HepG2 (cell line): ENCODE measurements at regions not wholly inside any gene's neighbourhood (a gene's known extent, or its start where the extent isn't known, plus 50 kb on each side); places are given as distances from the start of the nearest gene placed in this dataset.

Experiments used
- ATAC-seq: fragments of 200-7000 bp; cut with Tn5 transposase; 3 replicates; pipeline ENCODE4 v1.9.1; 2020; ENCODE audit warnings: mild to moderate bottlenecking, moderate library complexity
- BruUV-seq: library from RNA; stranded (reverse); fragments of 400-500 nt; replicated peaks from 2 replicates; lab custom pipeline; 2021; lab: Mats Ljungman, UMichigan
- CTCF ChIA-PET: fragments of 300-600 bp; formaldehyde crosslinking; extraction: SDS; loops from one replicate; lab custom pipeline; 2021; ENCODE audit warnings: low total read pairs, inconsistent platforms, low intra/inter-chr PET ratio; lab: Yijun Ruan, JAX
- POLR2A ChIA-PET: fragments of 350-600 bp; sonication (Branson Sonifier 250); formaldehyde crosslinking; loops from one replicate; lab custom pipeline; 2020; ENCODE audit warnings: antibody characterized with exemption, inconsistent platforms; lab: Yijun Ruan, JAX
- DNase-seq: peaks from one replicate; pipeline ENCODE4 v3.0.0-alpha.2; 2015; ENCODE audit warnings: low spot score
- FAIRE-seq: peaks from 3 replicates; lab custom pipeline; 2011; peaks lifted over from hg19 to GRCh38; lab: Jason Lieb, UNC
- H2AFZ ChIP-seq: one replicate; pipeline ENCODE4 v1.6.1; 2011; ENCODE audit warnings: low read length, inconsistent platforms
- H3K27ac ChIP-seq: fragments of 300-600 bp; 3 replicates; pipeline ENCODE4 v1.8.0; 2011; ENCODE audit warnings: mixed run types, mild to moderate bottlenecking, mixed read lengths, low read length, inconsistent platforms; ENCODE audit not compliant: insufficient read depth; ENCODE audit errors: extremely low read length
- H3K27me3 ChIP-seq, 2 experiments: fragments of 200-600 bp in 1 of 2; 2 replicates in 1 of 2; 3 replicates in 1 of 2; pipeline versions ENCODE4 v1.6.0 to v1.8.0; 2011; ENCODE audit warnings: low read length in 2 of 2, mild to moderate bottlenecking in 2 of 2, moderate library complexity in 2 of 2, inconsistent platforms in 1 of 2; ENCODE audit not compliant: insufficient read depth in 2 of 2, control insufficient read depth in 1 of 2
- H3K36me3 ChIP-seq, 2 experiments: fragments of 200-600 bp in 1 of 2; replicated peaks in 1 of 2; 2 replicates in 1 of 2; 3 replicates in 1 of 2; pipeline versions ENCODE4 v1.5.1 to v1.8.0; 2011; ENCODE audit warnings: low read length in 2 of 2, inconsistent platforms in 1 of 2; ENCODE audit not compliant: insufficient read depth in 2 of 2, control insufficient read depth in 1 of 2
- H3K4me1 ChIP-seq: 2 replicates; pipeline ENCODE4 v1.5.1; 2012; ENCODE audit warnings: low read length, inconsistent platforms; ENCODE audit not compliant: insufficient read depth
- H3K4me2 ChIP-seq: 2 replicates; pipeline ENCODE4 v1.6.0; 2011; ENCODE audit warnings: low read depth, low read length, inconsistent platforms
- H3K4me3 ChIP-seq, 3 experiments: fragments of 200-600 bp in 1 of 3; sonication (generic), shearing (Covaris generic) in 1 of 3; replicated peaks in 1 of 3; 2 replicates each; pipeline ENCODE4 v1.5.1; 2011 to 2016; ENCODE audit warnings: low read length in 3 of 3, inconsistent platforms in 2 of 3, low read depth in 2 of 3, mild to moderate bottlenecking in 2 of 3, control low read depth in 1 of 3, mixed read lengths in 1 of 3; ENCODE audit not compliant: insufficient read depth in 1 of 3
- H3K79me2 ChIP-seq: one replicate; pipeline ENCODE4 v1.6.1; 2011; ENCODE audit warnings: low read length, inconsistent platforms; ENCODE audit not compliant: insufficient read depth
- H3K9ac ChIP-seq: 2 replicates; pipeline ENCODE4 v1.6.0; 2011; ENCODE audit warnings: mild to moderate bottlenecking, low read depth, low read length, inconsistent platforms; ENCODE audit not compliant: insufficient read depth
- H3K9me3 ChIP-seq: 2 replicates; pipeline ENCODE4 v1.5.1; 2012; ENCODE audit warnings: mild to moderate bottlenecking, low read length
- H4K20me1 ChIP-seq: 2 replicates; pipeline ENCODE4 v1.6.0; 2011; ENCODE audit warnings: inconsistent platforms, mild to moderate bottlenecking, low read length, moderate library complexity; ENCODE audit not compliant: insufficient read depth
- ATAD3A ChIP-seq: sonication (generic); formaldehyde crosslinking; IDR thresholded peaks from 2 replicates; pipeline ENCODE4 v1.4.0; 2020; ENCODE audit warnings: missing genetic modification reagents
- BRCA1 ChIP-seq: sonication (generic); formaldehyde crosslinking; IDR thresholded peaks from 2 replicates; pipeline ENCODE4 v1.4.0; 2020; ENCODE audit warnings: missing genetic modification reagents
- CBX2 ChIP-seq, 2 experiments: fragments of 200-600 bp in 1 of 2; sonication (generic); formaldehyde crosslinking in 1 of 2; IDR thresholded peaks; 2 replicates each; pipeline versions ENCODE4 v1.7.0 to v1.8.1; 2018 to 2022; ENCODE audit warnings: low read depth in 2 of 2, low read length in 1 of 2, mild to moderate bottlenecking in 1 of 2, missing genetic modification reagents in 1 of 2
- FOXK1 ChIP-seq: sonication (generic); formaldehyde crosslinking; IDR thresholded peaks from 2 replicates; pipeline ENCODE4 v1.4.0; 2020; ENCODE audit warnings: low read depth, missing genetic modification reagents, borderline replicate concordance
- FOXO1 ChIP-seq: sonication (generic); formaldehyde crosslinking; IDR thresholded peaks from 2 replicates; pipeline ENCODE4 v1.4.0; 2020; ENCODE audit warnings: missing genetic modification reagents
- HNRNPUL1 ChIP-seq: fragments of 200-400 bp; formaldehyde crosslinking; IDR thresholded peaks from 2 replicates; pipeline ENCODE4 v1.6.1; 2017; ENCODE audit warnings: low read depth, mild to moderate bottlenecking, low read length, moderate library complexity
- HOXA3 ChIP-seq: sonication (generic); formaldehyde crosslinking; IDR thresholded peaks from 2 replicates; pipeline ENCODE4 v1.5.0; 2020; ENCODE audit warnings: missing genetic modification reagents
- SETDB1 ChIP-seq: sonication (generic); formaldehyde crosslinking; IDR thresholded peaks from 2 replicates; pipeline ENCODE4 v1.5.1; 2020; ENCODE audit warnings: missing genetic modification reagents, mild to moderate bottlenecking, borderline replicate concordance
- SNAPC5 ChIP-seq: sonication (generic); formaldehyde crosslinking; IDR thresholded peaks from 2 replicates; pipeline ENCODE4 v1.8.1; 2023; ENCODE audit warnings: mild to moderate bottlenecking, missing genetic modification reagents, borderline replicate concordance
- ZFP36L2 ChIP-seq: sonication (generic); formaldehyde crosslinking; IDR thresholded peaks from 2 replicates; pipeline ENCODE4 v1.4.0; 2020; ENCODE audit warnings: missing genetic modification reagents
- ZFP91 ChIP-seq: sonication (generic); formaldehyde crosslinking; IDR thresholded peaks from 2 replicates; pipeline ENCODE4 v1.9.0; 2022; ENCODE audit warnings: missing genetic modification reagents, mild to moderate bottlenecking, borderline replicate concordance
- ZNF263 ChIP-seq: sonication (generic); formaldehyde crosslinking; IDR thresholded peaks from 2 replicates; pipeline ENCODE4 v1.4.0; 2020; ENCODE audit warnings: missing genetic modification reagents
- ZNF333 ChIP-seq: sonication (generic); formaldehyde crosslinking; IDR thresholded peaks from 2 replicates; pipeline ENCODE4 v1.4.0; 2020; ENCODE audit warnings: mild to moderate bottlenecking, missing genetic modification reagents, borderline replicate concordance
- ZNF574 ChIP-seq: sonication (generic); formaldehyde crosslinking; IDR thresholded peaks from 2 replicates; pipeline ENCODE4 v1.4.0; 2020; ENCODE audit warnings: missing genetic modification reagents
- ZNF713 ChIP-seq: sonication (generic); formaldehyde crosslinking; IDR thresholded peaks from 2 replicates; pipeline ENCODE4 v1.4.0; 2020; ENCODE audit warnings: mild to moderate bottlenecking, missing genetic modification reagents
- ZNF83 ChIP-seq: sonication (generic); formaldehyde crosslinking; IDR thresholded peaks from 2 replicates; pipeline ENCODE4 v1.4.0; 2020; ENCODE audit warnings: missing genetic modification reagents, mild to moderate bottlenecking, borderline replicate concordance
- WGBS: methylation state at CpG from one replicate; pipeline ENCODE4 v1.1.6; 2017; ENCODE audit warnings: low lambda C conversion rate; 5-methylcytosine and 5-hydroxymethylcytosine counted together
- in situ Hi-C: cut with HindIII; loops from 2 replicates; pipeline ENCODE4 v1.10.0; 2017; ENCODE audit warnings: low pct_unique_long_range_greater_than_20kb; ENCODE audit not compliant: extremely low pct_ligation_motif_present
- intact Hi-C: fragments of 100-400 bp; cut with micrococcal nuclease; formaldehyde crosslinking; loops from one replicate; pipeline ENCODE4 v1.10.0; 2022; ENCODE audit not compliant: unreplicated experiment

- H4K20me1 ChIP-seq: no peaks in the 10 kb centered on the region
- peaks cover 7% of the 10 kb centered on the region; the same call in 1 of the 2 replicates for H3K4me1 ChIP-seq
- no peaks in the 10 kb centered on the region for H3K36me3 ChIP-seq
- no peak overlapping the region for H3K4me3 ChIP-seq
- no peak overlapping the region for H3K27ac ChIP-seq
- 12% methylated on average over 8 of the region's 8 CpGs for WGBS
- ChIA-PET CTCF (interaction anchor here (1.4 to 1.6 kb wide), 2 partner anchors 270 to 1064 kb away, joined by 4 to 5 read pairs; no protein-coding TSS in a partner anchor), POLR2A (no interaction called here)
- intact Hi-C loops: no loop called here
- peaks cover 1 to 40% of the 10 kb centered on the region in 2 experiments; a peak in 4 of 5 replicates for H3K27me3 ChIP-seq
- H3K9ac ChIP-seq: no peak overlapping the region
- H2AFZ ChIP-seq: no peak overlapping the region
- no peak overlapping the region for H3K4me2 ChIP-seq
- in situ Hi-C loops: loop anchor here (5.0 to 10.0 kb wide), 2 partner anchors 909 to 1067 kb away; no protein-coding TSS in a partner anchor
- no peaks in the 10 kb centered on the region for H3K79me2 ChIP-seq
- no peak for ATAC-seq
- BruUV-seq: no TSS peak
- FAIRE-seq: no peak
- TF ChIP-seq CBX2 (IDR thresholded peaks at IDR 0.05; ENCODE audit: low read depth, low read length) (no peak), CBX2 (CRISPR knock-in tag; IDR thresholded peaks at IDR 0.05; ENCODE audit: low read depth) (no peak), ATAD3A (no peak), SNAPC5 (no peak), HOXA3 (no peak), SETDB1 (CRISPR knock-in tag) (no peak), ZFP36L2 (CRISPR knock-in tag) (no peak), HNRNPUL1 (no peak), FOXK1 (CRISPR knock-in tag) (no peak), ZNF333 (CRISPR knock-in tag) (no peak), ZNF263 (CRISPR knock-in tag) (no peak), ZFP91 (CRISPR knock-in tag) (no peak), ZNF574 (CRISPR knock-in tag) (no peak), FOXO1 (CRISPR knock-in tag) (no peak), BRCA1 (CRISPR knock-in tag) (no peak), ZNF83 (CRISPR knock-in tag) (no peak), ZNF713 (CRISPR knock-in tag) (no peak)
- no peak for DNase-seq
- H3K9me3 ChIP-seq: no peaks in the 10 kb centered on the region
These were observed 130.4 kb upstream of the CDH4 start for GRCh38 chr20:61121661-61122060.
